HEK293T (cell line): ENCODE measurements at regions not wholly inside any gene's neighbourhood (a gene's known extent, or its start where the extent isn't known, plus 50 kb on each side); places are given as distances from the start of the nearest gene placed in this dataset.

Source experiments
- BHLHE40 ChIP-seq: fragments of 450-650 bp; IDR thresholded peaks from 2 replicates; pipeline ENCODE4 v1.6.1; 2016; ENCODE audit warnings: mild to moderate bottlenecking, moderate library complexity, borderline replicate concordance
- ELF4 ChIP-seq: fragments of 450-650 bp; IDR thresholded peaks from 2 replicates; pipeline ENCODE4 v1.6.1; 2017; ENCODE audit warnings: antibody characterized with exemption
- FOXA1 ChIP-seq: fragments of 450-650 bp; IDR thresholded peaks from 2 replicates; pipeline ENCODE4 v1.6.1; 2016; ENCODE audit warnings: mild to moderate bottlenecking
- FOXK2 ChIP-seq: fragments of 450-650 bp; IDR thresholded peaks from 2 replicates; pipeline ENCODE4 v1.6.1; 2016; ENCODE audit warnings: mild to moderate bottlenecking
- HDGF ChIP-seq: fragments of 450-650 bp; IDR thresholded peaks from 2 replicates; pipeline ENCODE4 v1.6.1; 2017; ENCODE audit warnings: antibody characterized with exemption, borderline replicate concordance
- LEF1 ChIP-seq: fragments of 450-650 bp; IDR thresholded peaks from 2 replicates; pipeline ENCODE4 v1.6.1; 2017; ENCODE audit warnings: mild to moderate bottlenecking, borderline replicate concordance
- NFRKB ChIP-seq: fragments of 450-650 bp; IDR thresholded peaks from 2 replicates; pipeline ENCODE4 v1.6.1; 2016; ENCODE audit warnings: mild to moderate bottlenecking, moderate library complexity
- SP1 ChIP-seq: fragments of 450-650 bp; IDR thresholded peaks from 2 replicates; pipeline ENCODE4 v1.6.1; 2017
- SUZ12 ChIP-seq: fragments of 450-650 bp; IDR thresholded peaks from 2 replicates; pipeline ENCODE4 v1.6.1; 2016; ENCODE audit warnings: mild to moderate bottlenecking
- TARDBP ChIP-seq: fragments of 450-650 bp; IDR thresholded peaks from 2 replicates; pipeline ENCODE4 v1.6.1; 2016
- ZNF384 ChIP-seq: fragments of 450-650 bp; IDR thresholded peaks from 2 replicates; pipeline ENCODE4 v1.6.1; 2016
- TF ChIP-seq, protein P1 (sequence below): fragments of 450-650 bp; IDR thresholded peaks from 2 replicates; pipeline ENCODE4 v1.6.1; 2016

DNA sequence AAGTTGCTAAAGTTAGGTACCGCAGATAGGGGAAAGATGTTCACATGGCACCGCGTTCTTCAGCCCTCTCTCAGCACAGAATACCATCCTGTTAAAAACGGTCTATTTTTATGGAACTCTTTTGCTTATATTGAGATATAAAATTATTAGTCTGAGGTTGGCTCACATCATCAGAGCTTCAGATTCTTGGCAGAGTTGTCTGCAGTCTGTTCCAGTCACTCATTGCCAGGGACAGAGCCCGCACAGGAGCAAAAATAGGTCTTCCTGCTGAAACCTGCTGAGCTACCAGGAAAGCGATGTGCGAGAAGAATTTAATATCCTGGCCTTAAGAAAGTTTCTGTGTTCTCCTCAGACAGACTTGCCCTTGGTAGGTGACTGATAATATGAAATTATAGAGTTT lies 249.8 kb downstream of the VRK1 start:
- no peak for TF ChIP-seq ZNF384
- TF ChIP-seq ELF4 = no peak
- TF ChIP-seq BHLHE40 = no peak
- TF ChIP-seq NFRKB = no peak
- TF ChIP-seq HDGF = no peak
- TF ChIP-seq TARDBP = no peak
- TF ChIP-seq SUZ12 = no peak
- TF ChIP-seq, protein P1, sequence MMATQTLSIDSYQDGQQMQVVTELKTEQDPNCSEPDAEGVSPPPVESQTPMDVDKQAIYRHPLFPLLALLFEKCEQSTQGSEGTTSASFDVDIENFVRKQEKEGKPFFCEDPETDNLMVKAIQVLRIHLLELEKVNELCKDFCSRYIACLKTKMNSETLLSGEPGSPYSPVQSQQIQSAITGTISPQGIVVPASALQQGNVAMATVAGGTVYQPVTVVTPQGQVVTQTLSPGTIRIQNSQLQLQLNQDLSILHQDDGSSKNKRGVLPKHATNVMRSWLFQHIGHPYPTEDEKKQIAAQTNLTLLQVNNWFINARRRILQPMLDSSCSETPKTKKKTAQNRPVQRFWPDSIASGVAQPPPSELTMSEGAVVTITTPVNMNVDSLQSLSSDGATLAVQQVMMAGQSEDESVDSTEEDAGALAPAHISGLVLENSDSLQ = no peak
- TF ChIP-seq LEF1 = no peak
- no peak for TF ChIP-seq SP1
- no peak for TF ChIP-seq FOXK2
- TF ChIP-seq FOXA1 = no peak
